OCI-LY7 (cell line): ENCODE measurements at regions not wholly inside any gene's neighbourhood (a gene's known extent, or its start where the extent isn't known, plus 50 kb on each side); places are given as distances from the start of the nearest gene placed in this dataset.
"Not testable (repeated sequence)": the region's sequence is repeated elsewhere in the genome, so short reads cannot be mapped to it uniquely, and the experiment has no call there.

Source experiments
- EZH2phosphoT487 ChIP-seq: fragments of 200-600 bp; sonication (generic); IDR thresholded peaks from 2 replicates; pipeline ENCODE4 v1.6.1; 2018; ENCODE audit warnings: low read depth, borderline replicate concordance, mild to moderate bottlenecking, mixed run types, antibody characterized with exemption, low read length, moderate library complexity, mixed read lengths
- TF ChIP-seq, protein P1 (sequence below): fragments of 200-600 bp; sonication (generic); conservative IDR thresholded peaks from 2 replicates; pipeline ENCODE4 v1.5.1; 2014; ENCODE audit warnings: mild to moderate bottlenecking, antibody characterized with exemption, low read length, moderate library complexity, mixed read lengths

DNA sequence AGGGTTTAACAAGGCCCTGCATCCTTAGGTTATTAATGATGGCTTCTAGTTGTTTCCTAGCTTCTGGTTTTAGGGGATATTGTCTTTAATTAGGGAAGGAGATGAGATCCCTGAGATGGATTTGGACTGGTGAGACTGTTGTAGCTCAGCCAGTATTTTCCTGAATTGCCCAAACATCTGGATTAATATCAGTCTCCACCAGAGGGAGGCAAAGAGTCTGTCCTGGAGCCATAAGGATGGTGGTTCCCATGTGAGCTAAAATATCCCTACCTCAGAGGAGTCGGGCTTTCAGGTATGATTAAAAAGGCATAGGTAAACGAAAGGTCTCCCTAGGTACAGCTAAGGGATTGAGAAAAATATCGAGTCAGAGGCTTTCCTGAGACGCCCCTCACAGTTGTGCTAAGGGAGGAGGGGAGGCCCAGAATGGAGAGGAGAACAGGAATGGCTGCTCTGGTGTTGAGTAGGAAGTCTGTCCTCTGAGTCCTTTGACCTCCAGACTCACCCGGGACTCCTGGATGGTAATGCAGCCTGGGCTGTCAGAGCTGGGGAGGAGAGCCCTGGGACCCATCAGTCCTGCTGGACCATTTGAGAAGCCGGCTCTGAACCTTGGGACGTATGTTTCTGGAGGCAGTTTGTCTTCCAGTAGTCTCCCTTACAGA lies 130.3 kb upstream of the PLGLB1 start:
- TF ChIP-seq, protein P1, sequence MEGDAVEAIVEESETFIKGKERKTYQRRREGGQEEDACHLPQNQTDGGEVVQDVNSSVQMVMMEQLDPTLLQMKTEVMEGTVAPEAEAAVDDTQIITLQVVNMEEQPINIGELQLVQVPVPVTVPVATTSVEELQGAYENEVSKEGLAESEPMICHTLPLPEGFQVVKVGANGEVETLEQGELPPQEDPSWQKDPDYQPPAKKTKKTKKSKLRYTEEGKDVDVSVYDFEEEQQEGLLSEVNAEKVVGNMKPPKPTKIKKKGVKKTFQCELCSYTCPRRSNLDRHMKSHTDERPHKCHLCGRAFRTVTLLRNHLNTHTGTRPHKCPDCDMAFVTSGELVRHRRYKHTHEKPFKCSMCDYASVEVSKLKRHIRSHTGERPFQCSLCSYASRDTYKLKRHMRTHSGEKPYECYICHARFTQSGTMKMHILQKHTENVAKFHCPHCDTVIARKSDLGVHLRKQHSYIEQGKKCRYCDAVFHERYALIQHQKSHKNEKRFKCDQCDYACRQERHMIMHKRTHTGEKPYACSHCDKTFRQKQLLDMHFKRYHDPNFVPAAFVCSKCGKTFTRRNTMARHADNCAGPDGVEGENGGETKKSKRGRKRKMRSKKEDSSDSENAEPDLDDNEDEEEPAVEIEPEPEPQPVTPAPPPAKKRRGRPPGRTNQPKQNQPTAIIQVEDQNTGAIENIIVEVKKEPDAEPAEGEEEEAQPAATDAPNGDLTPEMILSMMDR = not testable (repeated sequence)
- TF ChIP-seq EZH2phosphoT487 = not testable (repeated sequence)
